H9 (cell line): ENCODE measurements at regions not wholly inside any gene's neighbourhood (a gene's known extent, or its start where the extent isn't known, plus 50 kb on each side); places are given as distances from the start of the nearest gene placed in this dataset.

Experiments used
- DNase-seq: peaks from one replicate; pipeline ENCODE4 v3.0.0-alpha.2; 2017
- H2AFZ ChIP-seq: one replicate; pipeline ENCODE4 v1.6.1; 2013; ENCODE audit warnings: mild to moderate bottlenecking, low read length, control low read depth, moderate library complexity
- H2AK5ac ChIP-seq: 2 replicates; pipeline ENCODE4 v1.6.1; 2013; ENCODE audit warnings: low read length, control low read depth, mixed read lengths; ENCODE audit not compliant: insufficient read length
- H2BK120ac ChIP-seq: one replicate; pipeline ENCODE4 v1.6.1; 2013; ENCODE audit warnings: low read depth, mild to moderate bottlenecking, low read length, control low read depth, inconsistent platforms; ENCODE audit not compliant: poor library complexity, severe bottlenecking
- H2BK12ac ChIP-seq: 2 replicates; pipeline ENCODE4 v1.6.1; 2013; ENCODE audit warnings: low read length, control low read depth, mixed read lengths, low read depth; ENCODE audit not compliant: insufficient read length
- H2BK15ac ChIP-seq: 2 replicates; pipeline ENCODE4 v1.6.1; 2013; ENCODE audit warnings: low read depth, low read length, control low read depth
- H2BK20ac ChIP-seq: one replicate; pipeline ENCODE4 v1.6.1; 2013; ENCODE audit warnings: low read depth, mild to moderate bottlenecking, low read length, control low read depth, inconsistent platforms; ENCODE audit not compliant: poor library complexity, severe bottlenecking
- H2BK5ac ChIP-seq: 2 replicates; pipeline ENCODE4 v1.6.1; 2013; ENCODE audit warnings: low read length, control low read depth, mixed read lengths; ENCODE audit not compliant: insufficient read length
- H3K14ac ChIP-seq: 2 replicates; pipeline ENCODE4 v1.6.1; 2013; ENCODE audit warnings: low read length, control low read depth; ENCODE audit not compliant: insufficient read depth
- H3K18ac ChIP-seq: 2 replicates; pipeline ENCODE4 v1.6.1; 2013; ENCODE audit warnings: low read depth, mild to moderate bottlenecking, mixed read lengths, low read length, control low read depth; ENCODE audit not compliant: insufficient read length
- H3K23ac ChIP-seq: 2 replicates; pipeline ENCODE4 v1.6.1; 2013; ENCODE audit warnings: low read length, control low read depth, mixed read lengths, low read depth; ENCODE audit not compliant: insufficient read length
- H3K23me2 ChIP-seq: 2 replicates; pipeline ENCODE4 v1.6.1; 2013; ENCODE audit warnings: low read depth, mild to moderate bottlenecking, mixed read lengths, low read length, control low read depth; ENCODE audit not compliant: insufficient read length, poor library complexity, severe bottlenecking
- H3K27ac ChIP-seq: 2 replicates; pipeline ENCODE4 v1.5.1; 2013; ENCODE audit warnings: low read length, control low read depth, mixed read lengths, low read depth; ENCODE audit not compliant: insufficient read length
- H3K27me3 ChIP-seq: 2 replicates; pipeline ENCODE4 v1.6.1; 2013; ENCODE audit warnings: low read length, control low read depth, inconsistent platforms; ENCODE audit not compliant: insufficient read depth
- H3K4ac ChIP-seq: 2 replicates; pipeline ENCODE4 v1.6.1; 2013; ENCODE audit warnings: low read depth, mild to moderate bottlenecking, control low read depth, inconsistent platforms, low read length, moderate library complexity
- H3K4me1 ChIP-seq: 2 replicates; pipeline ENCODE4 v1.6.1; 2013; ENCODE audit warnings: low read length, control low read depth, inconsistent platforms; ENCODE audit not compliant: insufficient read depth
- H3K4me2 ChIP-seq: 2 replicates; pipeline ENCODE4 v1.6.1; 2013; ENCODE audit warnings: low read length, control low read depth, mixed read lengths; ENCODE audit not compliant: insufficient read length, insufficient read depth
- H3K56ac ChIP-seq: 2 replicates; pipeline ENCODE4 v1.6.1; 2013; ENCODE audit warnings: low read depth, mild to moderate bottlenecking, mixed read lengths, low read length, control low read depth; ENCODE audit not compliant: insufficient read length
- H3K79me1 ChIP-seq: 2 replicates; pipeline ENCODE4 v1.6.1; 2013; ENCODE audit warnings: low read depth, mild to moderate bottlenecking, moderate library complexity, low read length, control low read depth, inconsistent platforms; ENCODE audit not compliant: insufficient read depth, poor library complexity, severe bottlenecking
- H3K79me2 ChIP-seq: 2 replicates; pipeline ENCODE4 v1.6.1; 2013; ENCODE audit warnings: low read length, control low read depth, inconsistent platforms; ENCODE audit not compliant: insufficient read depth
- H3K9ac ChIP-seq: 2 replicates; pipeline ENCODE4 v1.6.1; 2013; ENCODE audit warnings: low read length, control low read depth, mixed read lengths; ENCODE audit not compliant: insufficient read length; ENCODE audit errors: extremely low read depth
- H3K9me3 ChIP-seq: one replicate; pipeline ENCODE4 v1.6.1; 2013; ENCODE audit warnings: low read depth, low read length, inconsistent platforms; ENCODE audit not compliant: control insufficient read depth
- H3T11ph ChIP-seq: one replicate; pipeline ENCODE4 v1.6.1; 2013; ENCODE audit warnings: mild to moderate bottlenecking, low read length, control low read depth, inconsistent platforms
- H4K20me1 ChIP-seq: one replicate; pipeline ENCODE4 v1.6.1; 2013; ENCODE audit not compliant: control insufficient read depth, insufficient read length, insufficient read depth
- H4K5ac ChIP-seq: 2 replicates; pipeline ENCODE4 v1.6.1; 2013; ENCODE audit warnings: low read depth, mild to moderate bottlenecking, mixed read lengths, low read length, control low read depth; ENCODE audit not compliant: insufficient read length
- H4K8ac ChIP-seq: replicated peaks from 2 replicates; pipeline ENCODE4 v1.6.1; 2013; ENCODE audit warnings: low read length, control low read depth, mixed read lengths, low read depth; ENCODE audit not compliant: insufficient read length
- H4K91ac ChIP-seq: 2 replicates; pipeline ENCODE4 v1.6.1; 2013; ENCODE audit warnings: low read depth, mild to moderate bottlenecking, moderate library complexity, mixed read lengths, low read length, control low read depth; ENCODE audit not compliant: insufficient read length
- H3K27ac Mint-ChIP-seq, 3 experiments: 2 replicates in 2 of 3; 3 replicates in 1 of 3; pipeline ENCODE4 v1.8.0; 2020 to 2021; ENCODE audit warnings: mixed read lengths in 3 of 3, mild to moderate bottlenecking in 1 of 3, moderate library complexity in 1 of 3
- H3K27me3 Mint-ChIP-seq: 2 replicates; pipeline ENCODE4 v1.8.0; 2021; ENCODE audit warnings: low read depth, mild to moderate bottlenecking, moderate library complexity, mixed read lengths
- H3K36me3 Mint-ChIP-seq, 3 experiments: 2 replicates in 2 of 3; 3 replicates in 1 of 3; pipeline ENCODE4 v1.8.0; 2020 to 2021; ENCODE audit warnings: low read depth in 3 of 3, mixed read lengths in 3 of 3; ENCODE audit not compliant: insufficient read depth in 1 of 3
- H3K4me1 Mint-ChIP-seq, 2 experiments: 2 replicates each; pipeline ENCODE4 v1.8.0; 2020; ENCODE audit warnings: mixed read lengths in 2 of 2
- H3K4me3 Mint-ChIP-seq, 2 experiments: 2 replicates in 1 of 2; 3 replicates in 1 of 2; pipeline ENCODE4 v1.8.0; 2020 to 2021; ENCODE audit warnings: mild to moderate bottlenecking in 2 of 2, mixed read lengths in 2 of 2, moderate library complexity in 1 of 2
- H3K9me3 Mint-ChIP-seq, 2 experiments: 2 replicates in 1 of 2; 3 replicates in 1 of 2; pipeline ENCODE4 v1.8.0; 2020; ENCODE audit warnings: mild to moderate bottlenecking in 2 of 2, mixed read lengths in 2 of 2, moderate library complexity in 1 of 2
- whole genome bisulfite sequencing: extraction: QIAGEN DNeasy Blood & Tissue Kit; methylation state at CpG from one replicate; pipeline ENCODE4 v1.1.7; 2013; ENCODE audit warnings: missing lambda C conversion rate, low lambda C conversion rate, mixed read lengths; ENCODE audit not compliant: insufficient read length; ENCODE audit errors: extremely low coverage; 5-methylcytosine and 5-hydroxymethylcytosine counted together
- TF ChIP-seq, protein P1 (sequence below): fragments of 200-600 bp; sonication (generic); conservative IDR thresholded peaks from 3 replicates; pipeline ENCODE4 v1.8.0; 2021; ENCODE audit warnings: antibody characterized with exemption, mild to moderate bottlenecking

DNA sequence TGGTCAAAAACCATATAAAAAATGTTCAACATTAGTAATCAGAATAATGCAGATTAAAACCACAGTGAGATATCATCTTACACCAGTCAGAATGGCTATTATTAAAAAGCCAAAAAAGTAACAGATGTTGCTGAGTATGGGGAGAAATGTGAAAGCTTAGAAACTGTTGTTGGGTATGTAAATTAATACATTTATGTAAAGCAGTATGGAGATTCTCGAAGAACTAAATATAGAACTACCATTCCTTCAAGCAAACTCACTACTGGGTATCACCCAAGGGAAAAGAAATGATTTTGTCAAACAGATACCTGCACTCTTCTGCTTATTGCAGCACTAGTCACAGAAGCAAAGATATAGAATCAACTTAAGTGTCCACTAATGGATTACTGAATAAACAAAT is 576.4 kb upstream of the EPHA5 start:
- H4K8ac ChIP-seq, result no peak overlapping the region
- peaks cover 0 to 4% (median 0%) of the 10 kb centered on the region in 3 experiments; a peak in 1 of 7 replicates for H3K36me3 Mint-ChIP-seq
- no peaks in the 10 kb centered on the region for H3K23me2 ChIP-seq
- no peak overlapping the region for H3K18ac ChIP-seq
- H3K9me3 Mint-ChIP-seq, result peaks cover 6 to 9% of the 10 kb centered on the region in 2 experiments; a peak in 3 of 5 replicates
- no peak overlapping the region for H3T11ph ChIP-seq
- no peak overlapping the region for H3K4me3 Mint-ChIP-seq
- H3K56ac ChIP-seq, result no peak overlapping the region
- H3K79me1 ChIP-seq, result no peaks in the 10 kb centered on the region
- no peak overlapping the region for H2BK12ac ChIP-seq
- H3K79me2 ChIP-seq, result no peaks in the 10 kb centered on the region
- no peak overlapping the region for H3K14ac ChIP-seq
- no peaks in the 10 kb centered on the region for H4K20me1 ChIP-seq
- no peak overlapping the region for H2BK20ac ChIP-seq
- H4K91ac ChIP-seq, result no peak overlapping the region
- no peaks in the 10 kb centered on the region for H3K4me1 ChIP-seq
- H2AK5ac ChIP-seq, result no peak overlapping the region
- H4K5ac ChIP-seq, result no peak overlapping the region
- no peak overlapping the region for H2BK5ac ChIP-seq
- H3K27me3 ChIP-seq, result no peaks in the 10 kb centered on the region
- no peak overlapping the region for H3K4me2 ChIP-seq
- no peak overlapping the region for H3K9ac ChIP-seq
- no peak for DNase-seq
- no peak overlapping the region for H2BK15ac ChIP-seq
- no CpG with 5 or more reads among the region's 1 CpG for WGBS
- no peak overlapping the region for H2AFZ ChIP-seq
- no peaks in the 10 kb centered on the region for H3K9me3 ChIP-seq
- no peak overlapping the region for H3K23ac ChIP-seq
- no peak overlapping the region for H3K27ac Mint-ChIP-seq
- H3K27me3 Mint-ChIP-seq, result no peaks in the 10 kb centered on the region
- H3K27ac ChIP-seq, result no peak overlapping the region
- H3K4me1 Mint-ChIP-seq, result peaks cover 4% of the 10 kb centered on the region in 2 experiments; a peak in 1 of 4 replicates
- TF ChIP-seq, protein P1, sequence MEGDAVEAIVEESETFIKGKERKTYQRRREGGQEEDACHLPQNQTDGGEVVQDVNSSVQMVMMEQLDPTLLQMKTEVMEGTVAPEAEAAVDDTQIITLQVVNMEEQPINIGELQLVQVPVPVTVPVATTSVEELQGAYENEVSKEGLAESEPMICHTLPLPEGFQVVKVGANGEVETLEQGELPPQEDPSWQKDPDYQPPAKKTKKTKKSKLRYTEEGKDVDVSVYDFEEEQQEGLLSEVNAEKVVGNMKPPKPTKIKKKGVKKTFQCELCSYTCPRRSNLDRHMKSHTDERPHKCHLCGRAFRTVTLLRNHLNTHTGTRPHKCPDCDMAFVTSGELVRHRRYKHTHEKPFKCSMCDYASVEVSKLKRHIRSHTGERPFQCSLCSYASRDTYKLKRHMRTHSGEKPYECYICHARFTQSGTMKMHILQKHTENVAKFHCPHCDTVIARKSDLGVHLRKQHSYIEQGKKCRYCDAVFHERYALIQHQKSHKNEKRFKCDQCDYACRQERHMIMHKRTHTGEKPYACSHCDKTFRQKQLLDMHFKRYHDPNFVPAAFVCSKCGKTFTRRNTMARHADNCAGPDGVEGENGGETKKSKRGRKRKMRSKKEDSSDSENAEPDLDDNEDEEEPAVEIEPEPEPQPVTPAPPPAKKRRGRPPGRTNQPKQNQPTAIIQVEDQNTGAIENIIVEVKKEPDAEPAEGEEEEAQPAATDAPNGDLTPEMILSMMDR, result no peak
- no peak overlapping the region for H3K4ac ChIP-seq
- no peak overlapping the region for H2BK120ac ChIP-seq
